ENCODE measurements at regions not wholly inside any gene's neighbourhood (a gene's known extent, or its start where the extent isn't known, plus 50 kb on each side); places are given as distances from the start of the nearest gene placed in this dataset.

DNA sequence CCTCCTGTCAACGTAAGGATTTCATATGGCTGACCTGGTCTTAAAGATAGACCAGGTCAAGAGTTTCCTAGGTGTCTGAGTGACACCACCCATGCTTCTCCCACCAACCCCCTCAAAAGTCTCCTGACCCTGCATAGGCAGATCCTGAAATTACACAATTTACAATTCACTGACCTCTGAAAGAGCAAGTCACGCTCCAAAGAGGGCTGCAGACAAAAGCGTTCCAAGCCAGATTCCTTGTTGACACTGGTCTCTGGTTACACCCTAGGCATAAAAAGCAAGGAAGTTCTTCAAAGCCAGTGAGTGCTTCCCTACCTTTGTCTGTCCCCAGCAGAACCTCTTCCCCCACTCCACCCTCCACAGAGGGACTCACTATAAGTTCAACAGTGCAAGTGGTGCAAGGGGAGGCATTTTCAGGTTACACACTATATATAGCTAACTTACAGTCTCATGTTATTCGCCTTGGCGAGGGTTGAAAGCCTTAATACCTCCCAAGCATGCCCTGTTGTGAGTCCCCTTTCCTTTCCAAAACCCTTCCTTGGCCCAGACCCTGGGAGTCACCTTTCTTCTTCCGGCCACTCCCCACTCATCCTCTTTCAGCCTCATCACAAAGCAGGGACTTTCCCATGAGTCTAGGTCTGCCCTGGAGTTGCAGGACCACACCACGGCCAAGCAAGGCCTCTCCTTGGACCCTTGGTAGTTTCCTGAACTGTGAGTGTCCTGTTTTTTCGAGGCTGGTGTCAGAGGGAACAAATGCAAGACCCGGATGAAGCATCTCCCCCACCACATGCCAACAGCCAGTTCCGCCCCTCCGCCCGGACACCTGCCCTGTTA is 58.0 kb upstream of the KLF3 start:
- H3K9ac ChIP-seq (ENCODE audit: low read length): no peak overlapping the region
- H3K27me3 ChIP-seq (ENCODE audit: low read length): no peaks in the 10 kb centered on the region
- no peaks in the 10 kb centered on the region for H3K9me2 ChIP-seq (replicated peaks; ENCODE audit: insufficient read depth, low read length)
- TF ChIP-seq EZH2phosphoT487 (conservative IDR thresholded peaks at IDR 0.05; ENCODE audit: low read length): no peak
- no peak overlapping the region for H3K4me2 ChIP-seq (ENCODE audit: low read depth, low read length, poor library complexity, severe bottlenecking)
- H4K20me1 ChIP-seq (ENCODE audit: low read depth, low read length): no peaks in the 10 kb centered on the region
- no peaks in the 10 kb centered on the region for H3K36me3 ChIP-seq (ENCODE audit: low read length)
- H3K27ac ChIP-seq (ENCODE audit: low read depth, low read length): no peak overlapping the region
- no peaks in the 10 kb centered on the region for H3F3A ChIP-seq (ENCODE audit: insufficient read depth)
- no peak overlapping the region for H3K4me3 ChIP-seq (ENCODE audit: insufficient read depth, low read length, poor library complexity, severe bottlenecking)
- no peaks in the 10 kb centered on the region for H3K79me2 ChIP-seq (ENCODE audit: insufficient read depth, low read length)
- no peaks in the 10 kb centered on the region for H3K9me3 ChIP-seq (ENCODE audit: insufficient read depth, low read length)
- H2AFZ ChIP-seq (ENCODE audit: low read depth, low read length, severe bottlenecking): no peak overlapping the region

- Histone ChIP-seq H3K9me2 (replicated peaks; ENCODE audit: insufficient read depth, low read length) (no peaks in the 10 kb centered on the region), H3K27me3 (ENCODE audit: low read length) (no peaks in the 10 kb centered on the region), H4K20me1 (ENCODE audit: low read depth, low read length) (no peaks in the 10 kb centered on the region), H3K36me3 (ENCODE audit: low read length) (no peaks in the 10 kb centered on the region), H3K9ac (ENCODE audit: low read length) (no peak overlapping the region), H3F3A (ENCODE audit: insufficient read depth) (no peaks in the 10 kb centered on the region), H3K4me3 (ENCODE audit: insufficient read depth, low read length, poor library complexity, severe bottlenecking) (no peak overlapping the region), H3K27ac (ENCODE audit: low read depth, low read length) (no peak overlapping the region), H2AFZ (ENCODE audit: low read depth, low read length, severe bottlenecking) (no peak overlapping the region), H3K4me2 (ENCODE audit: low read depth, low read length, poor library complexity, severe bottlenecking) (no peak overlapping the region), H3K79me2 (ENCODE audit: insufficient read depth, low read length) (no peaks in the 10 kb centered on the region), H3K9me3 (ENCODE audit: insufficient read depth, low read length) (no peaks in the 10 kb centered on the region)
- no peak for TF ChIP-seq EZH2phosphoT487 (conservative IDR thresholded peaks at IDR 0.05; ENCODE audit: low read length)
- TF ChIP-seq, protein P1, sequence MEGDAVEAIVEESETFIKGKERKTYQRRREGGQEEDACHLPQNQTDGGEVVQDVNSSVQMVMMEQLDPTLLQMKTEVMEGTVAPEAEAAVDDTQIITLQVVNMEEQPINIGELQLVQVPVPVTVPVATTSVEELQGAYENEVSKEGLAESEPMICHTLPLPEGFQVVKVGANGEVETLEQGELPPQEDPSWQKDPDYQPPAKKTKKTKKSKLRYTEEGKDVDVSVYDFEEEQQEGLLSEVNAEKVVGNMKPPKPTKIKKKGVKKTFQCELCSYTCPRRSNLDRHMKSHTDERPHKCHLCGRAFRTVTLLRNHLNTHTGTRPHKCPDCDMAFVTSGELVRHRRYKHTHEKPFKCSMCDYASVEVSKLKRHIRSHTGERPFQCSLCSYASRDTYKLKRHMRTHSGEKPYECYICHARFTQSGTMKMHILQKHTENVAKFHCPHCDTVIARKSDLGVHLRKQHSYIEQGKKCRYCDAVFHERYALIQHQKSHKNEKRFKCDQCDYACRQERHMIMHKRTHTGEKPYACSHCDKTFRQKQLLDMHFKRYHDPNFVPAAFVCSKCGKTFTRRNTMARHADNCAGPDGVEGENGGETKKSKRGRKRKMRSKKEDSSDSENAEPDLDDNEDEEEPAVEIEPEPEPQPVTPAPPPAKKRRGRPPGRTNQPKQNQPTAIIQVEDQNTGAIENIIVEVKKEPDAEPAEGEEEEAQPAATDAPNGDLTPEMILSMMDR (IDR thresholded peaks at IDR 0.05; ENCODE audit: insufficient read depth, low read length, poor library complexity, severe bottlenecking): no peak
These were observed 57.5 kb upstream of the KLF3 start for GRCh38 chr4:38606587-38606905.

GRCh38 chr4:38609614-38610013 is 54.4 kb upstream of the KLF3 start:
- Histone ChIP-seq H3K4me3 (ENCODE audit: insufficient read depth, low read length, poor library complexity, severe bottlenecking) (no peak overlapping the region), H3F3A (ENCODE audit: insufficient read depth) (no peaks in the 10 kb centered on the region), H3K79me2 (ENCODE audit: insufficient read depth, low read length) (no peaks in the 10 kb centered on the region), H2AFZ (ENCODE audit: low read depth, low read length, severe bottlenecking) (peak overlapping the region; percentile 15), H3K4me2 (ENCODE audit: low read depth, low read length, poor library complexity, severe bottlenecking) (no peak overlapping the region), H3K9me2 (replicated peaks; ENCODE audit: insufficient read depth, low read length) (no peaks in the 10 kb centered on the region), H3K27me3 (ENCODE audit: low read length) (no peaks in the 10 kb centered on the region), H4K20me1 (ENCODE audit: low read depth, low read length) (no peaks in the 10 kb centered on the region), H3K9ac (ENCODE audit: low read length) (no peak overlapping the region), H3K36me3 (ENCODE audit: low read length) (no peaks in the 10 kb centered on the region), H3K9me3 (ENCODE audit: insufficient read depth, low read length) (no peaks in the 10 kb centered on the region), H3K27ac (ENCODE audit: low read depth, low read length) (no peak overlapping the region)
- TF ChIP-seq EZH2phosphoT487 (conservative IDR thresholded peaks at IDR 0.05; ENCODE audit: low read length): no peak
- TF ChIP-seq, protein P1 (IDR thresholded peaks at IDR 0.05; ENCODE audit: insufficient read depth, low read length, poor library complexity, severe bottlenecking): no peak

GRCh38 chr4:38610521-38610920 is 53.5 kb upstream of the KLF3 start:
- Histone ChIP-seq H3K9me2 (replicated peaks; ENCODE audit: insufficient read depth, low read length) (no peaks in the 10 kb centered on the region), H3K36me3 (ENCODE audit: low read length) (no peaks in the 10 kb centered on the region), H3K4me3 (ENCODE audit: insufficient read depth, low read length, poor library complexity, severe bottlenecking) (no peak overlapping the region), H3K79me2 (ENCODE audit: insufficient read depth, low read length) (no peaks in the 10 kb centered on the region), H3K4me2 (ENCODE audit: low read depth, low read length, poor library complexity, severe bottlenecking) (no peak overlapping the region), H3K9me3 (ENCODE audit: insufficient read depth, low read length) (no peaks in the 10 kb centered on the region), H4K20me1 (ENCODE audit: low read depth, low read length) (no peaks in the 10 kb centered on the region), H3K9ac (ENCODE audit: low read length) (no peak overlapping the region), H2AFZ (ENCODE audit: low read depth, low read length, severe bottlenecking) (no peak overlapping the region), H3K27ac (ENCODE audit: low read depth, low read length) (no peak overlapping the region), H3K27me3 (ENCODE audit: low read length) (no peaks in the 10 kb centered on the region), H3F3A (ENCODE audit: insufficient read depth) (no peaks in the 10 kb centered on the region)
- TF ChIP-seq EZH2phosphoT487 (conservative IDR thresholded peaks at IDR 0.05; ENCODE audit: low read length): no peak
- TF ChIP-seq, protein P1 (IDR thresholded peaks at IDR 0.05; ENCODE audit: insufficient read depth, low read length, poor library complexity, severe bottlenecking): no peak

All from SU-DHL-6 (cell line).